K562 (cell line): ENCODE measurements at regions not wholly inside any gene's neighbourhood (a gene's known extent, or its start where the extent isn't known, plus 50 kb on each side); places are given as distances from the start of the nearest gene placed in this dataset.

Source experiments
- ARID2 ChIP-seq: fragments of 450-650 bp; IDR thresholded peaks from 2 replicates; pipeline ENCODE4 v1.6.1; 2017; ENCODE audit warnings: antibody characterized with exemption, mild to moderate bottlenecking
- ATF3 ChIP-seq, 2 experiments: fragments of 450-650 bp in 1 of 2; sonication (generic) in 1 of 2; formaldehyde crosslinking in 1 of 2; IDR thresholded peaks in 1 of 2; conservative IDR thresholded peaks in 1 of 2; 2 replicates each; pipeline versions ENCODE4 v1.6.1 to v1.8.1; 2016 to 2023; ENCODE audit warnings: mild to moderate bottlenecking in 2 of 2, moderate library complexity in 2 of 2, inconsistent platforms in 1 of 2, missing genetic modification reagents in 1 of 2
- BDP1 ChIP-seq: IDR thresholded peaks from 3 replicates; pipeline ENCODE4 v1.6.1; 2011; ENCODE audit not compliant: insufficient read length, insufficient read depth
- CBX3 ChIP-seq, 2 experiments: IDR thresholded peaks; 1 replicate in 1 of 2; 2 replicates in 1 of 2; pipeline ENCODE4 v1.6.1; 2012; ENCODE audit warnings: inconsistent platforms in 2 of 2, low read length in 2 of 2, borderline replicate concordance in 1 of 2, control low read depth in 1 of 2
- CHD2 ChIP-seq: IDR thresholded peaks from 2 replicates; pipeline ENCODE4 v1.6.1; 2011; ENCODE audit warnings: low read depth, low read length
- CREM ChIP-seq: IDR thresholded peaks from 2 replicates; pipeline ENCODE4 v1.6.1; 2014; ENCODE audit warnings: antibody characterized with exemption, low read depth
- ESRRB ChIP-seq: fragments of 250-450 bp; sonication (Bioruptor Pico); IDR thresholded peaks from 2 replicates; pipeline ENCODE4 v1.5.0; 2020; ENCODE audit warnings: mild to moderate bottlenecking, moderate library complexity, borderline replicate concordance
- GABPA ChIP-seq: fragments of 200-800 bp; sonication (Bioruptor generic); conservative IDR thresholded peaks from 2 replicates; pipeline ENCODE4 v1.6.1; 2016; ENCODE audit warnings: low read depth, missing genetic modification characterization, missing compliant biosample characterization
- HDAC8 ChIP-seq: fragments of 450-650 bp; IDR thresholded peaks from 2 replicates; pipeline ENCODE4 v1.6.1; 2016; ENCODE audit warnings: mild to moderate bottlenecking, missing genetic modification characterization, moderate library complexity, missing compliant biosample characterization
- IFI16 ChIP-seq: fragments of 250-450 bp; sonication (Bioruptor Pico); IDR thresholded peaks from 2 replicates; pipeline ENCODE4 v2.1.2; 2022; ENCODE audit warnings: mild to moderate bottlenecking, inconsistent platforms
- KAT2B ChIP-seq: IDR thresholded peaks from one replicate; pipeline ENCODE4 v1.6.1; 2012; ENCODE audit warnings: low read depth, mild to moderate bottlenecking, control low read depth, inconsistent platforms, low read length, moderate library complexity
- MCM3 ChIP-seq: fragments of 450-650 bp; IDR thresholded peaks from 2 replicates; pipeline ENCODE4 v1.6.1; 2016
- NEUROD1 ChIP-seq: fragments of 150-350 bp; IDR thresholded peaks from 2 replicates; pipeline ENCODE4 v1.6.1; 2014; ENCODE audit warnings: borderline replicate concordance, low read length, low read depth; ENCODE audit not compliant: partially characterized antibody
- NFATC3 ChIP-seq: fragments of 450-650 bp; IDR thresholded peaks from 2 replicates; pipeline ENCODE4 v1.6.1; 2017; ENCODE audit warnings: mild to moderate bottlenecking
- NR2F6 ChIP-seq: fragments of 450-650 bp; formaldehyde crosslinking; IDR thresholded peaks from 2 replicates; pipeline ENCODE4 v1.4.0; 2020; ENCODE audit warnings: mild to moderate bottlenecking
- NR4A1 ChIP-seq, 2 experiments: fragments of 250-450 bp in 1 of 2; fragments of 450-650 bp in 1 of 2; sonication (Bioruptor Pico) in 1 of 2; IDR thresholded peaks; 2 replicates each; pipeline versions ENCODE4 v1.4.0 to v1.6.1; 2016 to 2020; ENCODE audit warnings: mild to moderate bottlenecking in 2 of 2, missing compliant biosample characterization in 1 of 2, missing genetic modification characterization in 1 of 2, moderate library complexity in 1 of 2
- NUFIP1 ChIP-seq: fragments of 450-650 bp; IDR thresholded peaks from 2 replicates; pipeline ENCODE4 v1.6.1; 2018; ENCODE audit not compliant: partially characterized antibody
- SMC3 ChIP-seq: conservative IDR thresholded peaks from 2 replicates; pipeline ENCODE4 v1.6.1; 2011; ENCODE audit warnings: low read depth, low read length, improper control_type of control experiment; ENCODE audit not compliant: insufficient read depth
- SRSF3 ChIP-seq: fragments of 200-400 bp; formaldehyde crosslinking; IDR thresholded peaks from 2 replicates; pipeline ENCODE4 v1.6.1; 2016; ENCODE audit warnings: mild to moderate bottlenecking, low read length, moderate library complexity; ENCODE audit not compliant: insufficient read depth
- TRIM24 ChIP-seq, 2 experiments: fragments of 450-650 bp; IDR thresholded peaks; 2 replicates each; pipeline ENCODE4 v1.6.1; 2016
- ZFP36 ChIP-seq: fragments of 150-350 bp; IDR thresholded peaks from 2 replicates; pipeline ENCODE4 v1.6.1; 2018; ENCODE audit warnings: low read length, low read depth; ENCODE audit not compliant: partially characterized antibody
- ZNF174 ChIP-seq: fragments of 250-450 bp; sonication (Bioruptor Pico); IDR thresholded peaks from 2 replicates; pipeline ENCODE4 v1.4.0; 2020; ENCODE audit warnings: mild to moderate bottlenecking
- ZNF175 ChIP-seq: fragments of 200-800 bp; sonication (Bioruptor generic); IDR thresholded peaks from 2 replicates; pipeline ENCODE4 v1.6.1; 2016; ENCODE audit warnings: low read depth, mild to moderate bottlenecking, missing genetic modification characterization, missing compliant biosample characterization
- ZNF184 ChIP-seq: sonication (generic); formaldehyde crosslinking; IDR thresholded peaks from 2 replicates; pipeline ENCODE4 v1.5.0; 2020; ENCODE audit warnings: missing genetic modification reagents
- ZNF551 ChIP-seq: fragments of 250-450 bp; sonication (Bioruptor Pico); IDR thresholded peaks from 2 replicates; pipeline ENCODE4 v1.5.0; 2021; ENCODE audit warnings: mild to moderate bottlenecking, moderate library complexity
- TF ChIP-seq, protein P1 (sequence below): sonication (generic); formaldehyde crosslinking; IDR thresholded peaks from 2 replicates; pipeline ENCODE4 v1.8.0; 2023; ENCODE audit warnings: mild to moderate bottlenecking, missing genetic modification reagents

GRCh38 chrX:65932173-65933084 is 107.5 kb downstream of the VSIG4 start (continued):
- no peak for TF ChIP-seq BDP1
- TF ChIP-seq ATF3 (IDR thresholded peaks at IDR 0.05) = peak; percentile 85
- TF ChIP-seq ATF3 (CRISPR knock-in tag; conservative IDR thresholded peaks at IDR 0.05) = no peak
- TF ChIP-seq SRSF3 = no peak
- TF ChIP-seq IFI16 = no peak
- no peak for TF ChIP-seq ZNF551 (CRISPR knock-in tag)
- TF ChIP-seq NUFIP1 = no peak
- TF ChIP-seq CHD2 = no peak
- TF ChIP-seq KAT2B = no peak
- TF ChIP-seq ZNF184 (CRISPR knock-in tag) = no peak
- TF ChIP-seq HDAC8 (tag) = no peak
- no peak for TF ChIP-seq MCM3
- TF ChIP-seq ZNF175 (CRISPR knock-in tag) = no peak
- peak; percentile 79 to 86 for TF ChIP-seq TRIM24 (IDR thresholded peaks at IDR 0.05)
- TF ChIP-seq CBX3 (IDR thresholded peaks at IDR 0.05; ENCODE audit: borderline replicate concordance in 1 of 2, low read length in 2 of 2) = peak in 1 of 2 experiments; percentile 51; a peak in 1 of 3 replicates
- 0 out of 2 replicates have a peak, but pooled peaks have one; percentile 12 for TF ChIP-seq SMC3
- no peak for TF ChIP-seq GABPA
- TF ChIP-seq NR4A1 (CRISPR knock-in tag; IDR thresholded peaks at IDR 0.05) = no peak
- no peak for TF ChIP-seq NR4A1 (tag; IDR thresholded peaks at IDR 0.05)
- TF ChIP-seq NEUROD1 = no peak
- no peak for TF ChIP-seq ARID2
- no peak for TF ChIP-seq ZNF174 (CRISPR knock-in tag)
- TF ChIP-seq ZFP36 = no peak
- no peak for TF ChIP-seq ESRRB
- TF ChIP-seq NR2F6 (CRISPR knock-in tag) = no peak
- TF ChIP-seq, protein P1, sequence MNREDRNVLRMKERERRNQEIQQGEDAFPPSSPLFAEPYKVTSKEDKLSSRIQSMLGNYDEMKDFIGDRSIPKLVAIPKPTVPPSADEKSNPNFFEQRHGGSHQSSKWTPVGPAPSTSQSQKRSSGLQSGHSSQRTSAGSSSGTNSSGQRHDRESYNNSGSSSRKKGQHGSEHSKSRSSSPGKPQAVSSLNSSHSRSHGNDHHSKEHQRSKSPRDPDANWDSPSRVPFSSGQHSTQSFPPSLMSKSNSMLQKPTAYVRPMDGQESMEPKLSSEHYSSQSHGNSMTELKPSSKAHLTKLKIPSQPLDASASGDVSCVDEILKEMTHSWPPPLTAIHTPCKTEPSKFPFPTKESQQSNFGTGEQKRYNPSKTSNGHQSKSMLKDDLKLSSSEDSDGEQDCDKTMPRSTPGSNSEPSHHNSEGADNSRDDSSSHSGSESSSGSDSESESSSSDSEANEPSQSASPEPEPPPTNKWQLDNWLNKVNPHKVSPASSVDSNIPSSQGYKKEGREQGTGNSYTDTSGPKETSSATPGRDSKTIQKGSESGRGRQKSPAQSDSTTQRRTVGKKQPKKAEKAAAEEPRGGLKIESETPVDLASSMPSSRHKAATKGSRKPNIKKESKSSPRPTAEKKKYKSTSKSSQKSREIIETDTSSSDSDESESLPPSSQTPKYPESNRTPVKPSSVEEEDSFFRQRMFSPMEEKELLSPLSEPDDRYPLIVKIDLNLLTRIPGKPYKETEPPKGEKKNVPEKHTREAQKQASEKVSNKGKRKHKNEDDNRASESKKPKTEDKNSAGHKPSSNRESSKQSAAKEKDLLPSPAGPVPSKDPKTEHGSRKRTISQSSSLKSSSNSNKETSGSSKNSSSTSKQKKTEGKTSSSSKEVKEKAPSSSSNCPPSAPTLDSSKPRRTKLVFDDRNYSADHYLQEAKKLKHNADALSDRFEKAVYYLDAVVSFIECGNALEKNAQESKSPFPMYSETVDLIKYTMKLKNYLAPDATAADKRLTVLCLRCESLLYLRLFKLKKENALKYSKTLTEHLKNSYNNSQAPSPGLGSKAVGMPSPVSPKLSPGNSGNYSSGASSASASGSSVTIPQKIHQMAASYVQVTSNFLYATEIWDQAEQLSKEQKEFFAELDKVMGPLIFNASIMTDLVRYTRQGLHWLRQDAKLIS (CRISPR knock-in tag) = no peak
- no peak for TF ChIP-seq NFATC3
- no peak for TF ChIP-seq CREM
